ENCODE measurements at regions not wholly inside any gene's neighbourhood (a gene's known extent, or its start where the extent isn't known, plus 50 kb on each side); places are given as distances from the start of the nearest gene placed in this dataset.

GRCh38 chr21:35325953-35326352 is 276.9 kb upstream of the RUNX1 start:
- Histone ChIP-seq H3K27ac (ENCODE audit: low read depth, low read length) (no peak overlapping the region), H3K36me3 (ENCODE audit: control insufficient read depth, insufficient read depth, low read length) (no peaks in the 10 kb centered on the region), H3K4me1 (ENCODE audit: control insufficient read depth, insufficient read depth, low read length) (no peaks in the 10 kb centered on the region), H3K9ac (ENCODE audit: low read depth, low read length) (no peak overlapping the region), H3K27me3 (ENCODE audit: control insufficient read depth, insufficient read depth, low read length) (no peaks in the 10 kb centered on the region), H3K4me3 (ENCODE audit: low read depth, low read length) (no peak overlapping the region), H3K9me3 (ENCODE audit: control insufficient read depth, insufficient read depth, low read length) (no peaks in the 10 kb centered on the region)

GRCh38 chr21:35324372-35325220 is 275.5 kb upstream of the RUNX1 start:
- no peaks in the 10 kb centered on the region for H3K9me3 ChIP-seq (ENCODE audit: control insufficient read depth, insufficient read depth, low read length)
- H3K27me3 ChIP-seq (ENCODE audit: control insufficient read depth, insufficient read depth, low read length): no peaks in the 10 kb centered on the region
- no peak overlapping the region for H3K9ac ChIP-seq (ENCODE audit: low read depth, low read length)
- H3K36me3 ChIP-seq (ENCODE audit: control insufficient read depth, insufficient read depth, low read length): no peaks in the 10 kb centered on the region
- no peak overlapping the region for H3K4me3 ChIP-seq (ENCODE audit: low read depth, low read length)
- H3K4me1 ChIP-seq (ENCODE audit: control insufficient read depth, insufficient read depth, low read length): no peaks in the 10 kb centered on the region
- no peak overlapping the region for H3K27ac ChIP-seq (ENCODE audit: low read depth, low read length)

- H3K27me3 ChIP-seq (ENCODE audit: control insufficient read depth, insufficient read depth, low read length): no peaks in the 10 kb centered on the region
- no peaks in the 10 kb centered on the region for H3K4me1 ChIP-seq (ENCODE audit: control insufficient read depth, insufficient read depth, low read length)
- H3K9me3 ChIP-seq (ENCODE audit: control insufficient read depth, insufficient read depth, low read length): no peaks in the 10 kb centered on the region
- H3K27ac ChIP-seq (ENCODE audit: low read depth, low read length): no peak overlapping the region
- H3K36me3 ChIP-seq (ENCODE audit: control insufficient read depth, insufficient read depth, low read length): no peaks in the 10 kb centered on the region
- H3K4me3 ChIP-seq (ENCODE audit: low read depth, low read length): no peak overlapping the region
- H3K9ac ChIP-seq (ENCODE audit: low read depth, low read length): no peak overlapping the region
Observed at GRCh38 chr21:35323947-35324346, 274.8 kb upstream of the RUNX1 start.

- no peaks in the 10 kb centered on the region for H3K4me1 ChIP-seq (ENCODE audit: control insufficient read depth, insufficient read depth, low read length)
- H3K36me3 ChIP-seq (ENCODE audit: control insufficient read depth, insufficient read depth, low read length): no peaks in the 10 kb centered on the region
- no peak overlapping the region for H3K27ac ChIP-seq (ENCODE audit: low read depth, low read length)
- no peaks in the 10 kb centered on the region for H3K9me3 ChIP-seq (ENCODE audit: control insufficient read depth, insufficient read depth, low read length)
- H3K9ac ChIP-seq (ENCODE audit: low read depth, low read length): no peak overlapping the region
- H3K4me3 ChIP-seq (ENCODE audit: low read depth, low read length): no peak overlapping the region
- H3K27me3 ChIP-seq (ENCODE audit: control insufficient read depth, insufficient read depth, low read length): no peaks in the 10 kb centered on the region
Observed at GRCh38 chr21:35321322-35322200, 272.5 kb upstream of the RUNX1 start.

GRCh38 chr21:35319684-35320283 is 270.7 kb upstream of the RUNX1 start:
- Histone ChIP-seq H3K27ac (ENCODE audit: low read depth, low read length) (no peak overlapping the region), H3K9me3 (ENCODE audit: control insufficient read depth, insufficient read depth, low read length) (no peaks in the 10 kb centered on the region), H3K4me3 (ENCODE audit: low read depth, low read length) (no peak overlapping the region), H3K36me3 (ENCODE audit: control insufficient read depth, insufficient read depth, low read length) (no peaks in the 10 kb centered on the region), H3K4me1 (ENCODE audit: control insufficient read depth, insufficient read depth, low read length) (no peaks in the 10 kb centered on the region), H3K9ac (ENCODE audit: low read depth, low read length) (no peak overlapping the region), H3K27me3 (ENCODE audit: control insufficient read depth, insufficient read depth, low read length) (no peaks in the 10 kb centered on the region)

- H3K9ac ChIP-seq (ENCODE audit: low read depth, low read length): no peak overlapping the region
- H3K27ac ChIP-seq (ENCODE audit: low read depth, low read length): no peak overlapping the region
- H3K4me1 ChIP-seq (ENCODE audit: control insufficient read depth, insufficient read depth, low read length): no peaks in the 10 kb centered on the region
- H3K9me3 ChIP-seq (ENCODE audit: control insufficient read depth, insufficient read depth, low read length): no peaks in the 10 kb centered on the region
- no peak overlapping the region for H3K4me3 ChIP-seq (ENCODE audit: low read depth, low read length)
- no peaks in the 10 kb centered on the region for H3K27me3 ChIP-seq (ENCODE audit: control insufficient read depth, insufficient read depth, low read length)
- no peaks in the 10 kb centered on the region for H3K36me3 ChIP-seq (ENCODE audit: control insufficient read depth, insufficient read depth, low read length)
Observed at GRCh38 chr21:35316933-35317332, 267.8 kb upstream of the RUNX1 start.

- Histone ChIP-seq H3K4me3 (ENCODE audit: low read depth, low read length) (no peak overlapping the region), H3K4me1 (ENCODE audit: control insufficient read depth, insufficient read depth, low read length) (no peaks in the 10 kb centered on the region), H3K9me3 (ENCODE audit: control insufficient read depth, insufficient read depth, low read length) (no peaks in the 10 kb centered on the region), H3K27ac (ENCODE audit: low read depth, low read length) (no peak overlapping the region), H3K36me3 (ENCODE audit: control insufficient read depth, insufficient read depth, low read length) (no peaks in the 10 kb centered on the region), H3K9ac (ENCODE audit: low read depth, low read length) (no peak overlapping the region), H3K27me3 (ENCODE audit: control insufficient read depth, insufficient read depth, low read length) (no peaks in the 10 kb centered on the region)
Observed at GRCh38 chr21:35316456-35316855, 267.4 kb upstream of the RUNX1 start.

GRCh38 chr21:35314857-35315582 is 265.9 kb upstream of the RUNX1 start:
- H3K36me3 ChIP-seq (ENCODE audit: control insufficient read depth, insufficient read depth, low read length): no peaks in the 10 kb centered on the region
- H3K27me3 ChIP-seq (ENCODE audit: control insufficient read depth, insufficient read depth, low read length): no peaks in the 10 kb centered on the region
- no peak overlapping the region for H3K9ac ChIP-seq (ENCODE audit: low read depth, low read length)
- no peak overlapping the region for H3K27ac ChIP-seq (ENCODE audit: low read depth, low read length)
- no peak overlapping the region for H3K4me3 ChIP-seq (ENCODE audit: low read depth, low read length)
- H3K4me1 ChIP-seq (ENCODE audit: control insufficient read depth, insufficient read depth, low read length): no peaks in the 10 kb centered on the region
- no peaks in the 10 kb centered on the region for H3K9me3 ChIP-seq (ENCODE audit: control insufficient read depth, insufficient read depth, low read length)

- Histone ChIP-seq H3K4me1 (ENCODE audit: control insufficient read depth, insufficient read depth, low read length) (no peaks in the 10 kb centered on the region), H3K27ac (ENCODE audit: low read depth, low read length) (no peak overlapping the region), H3K27me3 (ENCODE audit: control insufficient read depth, insufficient read depth, low read length) (no peaks in the 10 kb centered on the region), H3K9ac (ENCODE audit: low read depth, low read length) (no peak overlapping the region), H3K36me3 (ENCODE audit: control insufficient read depth, insufficient read depth, low read length) (no peaks in the 10 kb centered on the region), H3K9me3 (ENCODE audit: control insufficient read depth, insufficient read depth, low read length) (no peaks in the 10 kb centered on the region), H3K4me3 (ENCODE audit: low read depth, low read length) (no peak overlapping the region)
Observed at GRCh38 chr21:35311985-35312384, 262.9 kb upstream of the RUNX1 start.

GRCh38 chr21:35309316-35309715 is 260.2 kb upstream of the RUNX1 start:
- no peaks in the 10 kb centered on the region for H3K4me1 ChIP-seq (ENCODE audit: control insufficient read depth, insufficient read depth, low read length)
- H3K27ac ChIP-seq (ENCODE audit: low read depth, low read length): no peak overlapping the region
- no peaks in the 10 kb centered on the region for H3K36me3 ChIP-seq (ENCODE audit: control insufficient read depth, insufficient read depth, low read length)
- no peaks in the 10 kb centered on the region for H3K27me3 ChIP-seq (ENCODE audit: control insufficient read depth, insufficient read depth, low read length)
- no peaks in the 10 kb centered on the region for H3K9me3 ChIP-seq (ENCODE audit: control insufficient read depth, insufficient read depth, low read length)
- no peak overlapping the region for H3K4me3 ChIP-seq (ENCODE audit: low read depth, low read length)
- H3K9ac ChIP-seq (ENCODE audit: low read depth, low read length): no peak overlapping the region

Data from HUES48 (cell line).